ENCODE measurements at regions not wholly inside any gene's neighbourhood (a gene's known extent, or its start where the extent isn't known, plus 50 kb on each side); places are given as distances from the start of the nearest gene placed in this dataset.

DNA sequence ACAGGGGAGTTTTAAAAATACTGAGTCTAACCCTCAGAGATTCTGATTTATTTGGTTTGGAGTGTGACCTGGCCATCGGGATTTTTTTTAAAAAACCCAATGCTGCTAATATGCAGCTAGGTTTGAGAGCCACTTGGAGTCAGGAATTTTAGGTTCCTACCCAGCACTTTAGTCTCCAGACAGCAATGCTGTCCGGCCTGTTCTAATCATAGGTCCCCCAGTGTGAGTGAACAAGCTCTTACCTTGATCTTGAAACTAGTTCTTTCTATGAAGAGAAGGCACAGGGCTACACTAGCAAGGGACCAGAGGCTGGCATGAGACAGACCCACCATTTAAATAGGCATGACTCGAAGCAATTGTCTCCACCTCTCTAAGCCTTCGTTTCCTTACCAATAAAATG is 103.5 kb downstream of the SMIM20 start:
- TF ChIP-seq USF2 (IDR thresholded peaks at IDR 0.05; ENCODE audit: low read length) (no peak), POLR2AphosphoS5 (IDR thresholded peaks at IDR 0.05; ENCODE audit: low read depth, low read length) (no peak), CTCF (IDR thresholded peaks at IDR 0.05; ENCODE audit: control extremely low read depth in 1 of 3, insufficient read depth in 1 of 3, low read depth in 1 of 3, low read length in 3 of 3) (no peak), SIN3A (conservative IDR thresholded peaks at IDR 0.05 in 1 of 2, IDR thresholded peaks at IDR 0.05 in 1 of 2; ENCODE audit: low read depth in 1 of 2, low read length in 2 of 2) (no peak), JUN (IDR thresholded peaks at IDR 0.05; ENCODE audit: low read depth, low read length) (no peak), EZH2 (IDR thresholded peaks at IDR 0.05; ENCODE audit: low read depth, low read length, severe bottlenecking) (no peak), RAD21 (IDR thresholded peaks at IDR 0.05 in 1 of 2, conservative IDR thresholded peaks at IDR 0.05 in 1 of 2; ENCODE audit: low read depth in 2 of 2, low read length in 2 of 2) (no peak), JUND (IDR thresholded peaks at IDR 0.05; ENCODE audit: low read length) (no peak), CBX8 (IDR thresholded peaks at IDR 0.05; ENCODE audit: borderline replicate concordance, low read depth, low read length) (no peak), BCL11A (IDR thresholded peaks at IDR 0.05; ENCODE audit: low read depth in 2 of 2, low read length in 2 of 2) (no peak), POLR2A (IDR thresholded peaks at IDR 0.05; ENCODE audit: control extremely low read depth in 1 of 2, low read depth in 2 of 2, low read length in 2 of 2) (no peak), TAF1 (IDR thresholded peaks at IDR 0.05; ENCODE audit: low read depth, low read length) (no peak)

All from H1 (cell line).